Small intestine (tissue), 7 donors: ENCODE measurements at regions not wholly inside any gene's neighbourhood (a gene's known extent, or its start where the extent isn't known, plus 50 kb on each side); places are given as distances from the start of the nearest gene placed in this dataset.
A peak's percentile ranks its signal among the peaks of the same experiment; 100 is the strongest.

Experiments used
- DNase-seq, 2 donors: peaks; one replicate each; pipeline versions ENCODE4 v3.0.0 to v3.0.0-alpha.2; 2013
- FAIRE-seq: peaks from 2 replicates; lab custom pipeline; 2012; peaks lifted over from hg19 to GRCh38; lab: Jason Lieb, UNC
- H3K27ac ChIP-seq, 3 donors: one replicate each; pipeline ENCODE4 v1.5.1; 2013; ENCODE audit warnings: low read length in 2 of 3, mild to moderate bottlenecking in 2 of 3, control low read depth in 1 of 3, inconsistent platforms in 1 of 3, low read depth in 1 of 3, moderate library complexity in 1 of 3
- H3K27me3 ChIP-seq, 3 donors: one replicate each; pipeline ENCODE4 v1.6.1; 2013; ENCODE audit warnings: low read length in 3 of 3, inconsistent platforms in 1 of 3; ENCODE audit not compliant: control insufficient read depth in 3 of 3, insufficient read depth in 3 of 3
- H3K36me3 ChIP-seq, 3 donors: one replicate each; pipeline ENCODE4 v1.6.1; 2013; ENCODE audit warnings: low read length in 3 of 3, inconsistent platforms in 1 of 3, low read depth in 1 of 3, mild to moderate bottlenecking in 1 of 3, moderate library complexity in 1 of 3; ENCODE audit not compliant: control insufficient read depth in 3 of 3, insufficient read depth in 2 of 3
- H3K4me1 ChIP-seq, 3 donors: one replicate each; pipeline ENCODE4 v1.6.1; 2013; ENCODE audit warnings: low read length in 2 of 3, inconsistent platforms in 1 of 3, low read depth in 1 of 3, mild to moderate bottlenecking in 1 of 3, moderate library complexity in 1 of 3; ENCODE audit not compliant: control insufficient read depth in 3 of 3, insufficient read depth in 2 of 3
- H3K4me3 ChIP-seq, 3 donors: one replicate each; pipeline ENCODE4 v1.5.1; 2013; ENCODE audit warnings: low read length in 3 of 3, control low read depth in 1 of 3, inconsistent platforms in 1 of 3, low read depth in 1 of 3, mild to moderate bottlenecking in 1 of 3, moderate library complexity in 1 of 3
- H3K9me3 ChIP-seq, 2 donors: one replicate each; pipeline ENCODE4 v1.6.1; 2013; ENCODE audit warnings: low read depth in 1 of 2, low read length in 1 of 2; ENCODE audit not compliant: control insufficient read depth in 2 of 2, insufficient read depth in 1 of 2
- WGBS, 3 donors: extraction: QIAGEN DNeasy Blood & Tissue Kit; methylation state at CpG; one replicate each; pipeline ENCODE4 v1.1.7; 2013; 5-methylcytosine and 5-hydroxymethylcytosine counted together
- donor health status: healthy with polysubstance abuse.
- donor health status: control.
- donor health status: control.
- donor health status: Bipolar disorder and iron deficiency.
- donor health status: healthy.

DNA sequence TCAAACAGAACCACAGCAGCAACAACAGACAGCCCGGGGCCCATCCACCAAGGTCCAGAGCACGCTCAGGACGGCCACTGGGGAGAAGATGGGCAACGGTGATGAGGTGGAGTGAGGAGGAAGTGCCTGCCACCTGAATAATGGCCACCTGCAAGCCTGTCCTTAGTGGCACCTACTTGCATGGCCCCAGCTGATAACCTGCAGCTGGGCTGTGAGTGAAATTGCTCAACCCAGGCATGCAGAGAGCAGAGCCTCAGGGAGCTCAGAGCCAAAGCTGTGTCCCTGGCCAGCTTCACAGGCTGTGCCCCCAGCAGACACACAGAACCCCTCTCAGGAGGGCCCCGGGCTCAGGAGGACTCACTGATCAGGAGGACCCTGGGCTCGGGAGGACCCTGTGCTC lies 102.4 kb upstream of the ADRA2C start:
- no peak for FAIRE-seq
- Histone ChIP-seq H3K4me1 (no peaks in the 10 kb centered on the region), H3K4me3 (no peak overlapping the region), H3K9me3 (peaks cover 0 to 10% of the 10 kb centered on the region in 2 donors), H3K27me3 (peaks cover 0 to 3% (median 2%) of the 10 kb centered on the region in 3 donors), H3K27ac (no peak overlapping the region), H3K36me3 (no peaks in the 10 kb centered on the region)
- 49 to 75% (median 72%) methylated on average over 6 of the region's 6 CpGs for WGBS, 3 donors
- no peak for DNase-seq

DNA sequence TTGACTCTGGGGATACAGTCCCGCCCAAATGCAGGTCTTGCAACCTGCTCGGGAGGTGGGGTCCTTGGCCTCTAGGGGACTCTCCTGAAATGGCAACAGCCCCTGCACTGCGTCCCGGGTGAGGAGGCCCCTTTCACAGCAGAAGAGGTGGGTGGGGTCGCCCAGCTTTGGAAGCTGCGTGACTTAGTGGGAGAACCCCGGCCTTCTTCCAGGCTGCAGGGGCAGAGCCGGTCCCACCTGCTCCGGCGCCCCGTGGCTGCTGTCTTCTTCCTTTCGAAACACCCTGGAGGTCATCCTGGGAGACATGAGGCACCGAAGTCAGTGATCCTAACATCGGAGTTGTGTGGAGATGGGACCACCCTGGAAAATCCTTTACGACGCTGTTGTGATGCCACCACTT lies 103.7 kb upstream of the ADRA2C start:
- WGBS, 3 donors = 69 to 81% (median 72%) methylated on average over 16 of the region's 16 CpGs
- FAIRE-seq = no peak
- no peak for DNase-seq
- no peaks in the 10 kb centered on the region for H3K4me1 ChIP-seq
- peaks cover 2 to 3% (median 2%) of the 10 kb centered on the region in 3 donors for H3K27me3 ChIP-seq
- no peak overlapping the region for H3K27ac ChIP-seq
- peaks cover 0 to 10% of the 10 kb centered on the region in 2 donors for H3K9me3 ChIP-seq
- H3K4me3 ChIP-seq = no peak overlapping the region
- H3K36me3 ChIP-seq = no peaks in the 10 kb centered on the region

DNA sequence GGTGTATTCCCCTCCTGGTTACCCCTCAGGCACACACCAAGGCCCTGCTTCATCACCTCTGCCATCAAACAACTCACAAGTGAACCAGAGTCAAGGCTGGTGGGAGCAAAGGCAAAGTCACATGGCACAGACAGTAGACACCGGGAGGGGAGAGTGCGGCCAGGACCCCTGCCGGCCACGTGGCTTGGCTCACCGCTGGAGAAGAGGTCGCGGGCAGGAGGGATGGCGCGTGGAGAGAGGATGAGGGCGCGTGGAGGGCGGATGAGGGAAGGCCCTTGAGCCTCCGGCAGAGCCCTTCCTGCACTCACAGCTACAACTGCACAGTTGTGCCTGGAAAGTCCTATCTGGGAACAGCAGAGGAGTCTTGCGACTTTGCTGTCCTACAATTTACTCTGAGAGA lies 104.2 kb upstream of the ADRA2C start:
- peaks cover 2 to 4% (median 3%) of the 10 kb centered on the region in 3 donors for H3K27me3 ChIP-seq
- H3K4me3 ChIP-seq = no peak overlapping the region
- no peak overlapping the region for H3K27ac ChIP-seq
- DNase-seq (no peak), FAIRE-seq (no peak)
- peaks cover 0 to 7% of the 10 kb centered on the region in 2 donors for H3K9me3 ChIP-seq
- WGBS, 3 donors = 75 to 81% (median 77%) methylated on average over 14 of the region's 14 CpGs
- no peaks in the 10 kb centered on the region for H3K36me3 ChIP-seq
- no peaks in the 10 kb centered on the region for H3K4me1 ChIP-seq

DNA sequence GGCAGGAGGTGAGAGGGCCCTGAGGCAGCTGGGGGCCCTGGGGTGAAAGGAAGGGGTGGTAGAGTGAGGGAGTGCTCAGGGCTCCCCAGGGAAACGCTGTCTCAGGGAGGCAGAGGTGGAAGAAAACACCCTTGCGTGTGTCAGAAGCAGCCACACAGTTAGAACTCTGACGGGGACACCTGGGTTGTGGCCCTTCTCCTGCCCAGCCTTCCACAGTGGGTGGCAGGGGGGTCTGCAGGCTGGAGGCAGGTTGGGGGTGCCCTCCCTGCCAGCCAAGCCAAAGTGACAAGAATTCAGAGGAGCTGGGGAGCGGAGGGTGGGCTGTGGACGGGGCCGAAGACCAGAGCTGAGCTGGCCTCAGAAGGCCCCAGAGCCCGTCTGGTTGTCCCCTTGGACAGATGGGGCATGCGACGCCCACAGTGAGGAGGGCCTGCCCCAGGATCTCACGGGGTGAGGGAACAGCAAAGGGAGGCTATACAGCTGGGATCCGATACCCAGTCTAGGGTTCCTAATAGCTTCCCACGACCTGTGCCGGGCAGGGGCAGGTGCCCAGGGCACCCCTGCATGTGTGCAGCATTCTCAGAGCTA lies 105.2 kb upstream of the ADRA2C start:
- no peaks in the 10 kb centered on the region for H3K36me3 ChIP-seq
- no peaks in the 10 kb centered on the region for H3K4me1 ChIP-seq
- no peaks in the 10 kb centered on the region for H3K9me3 ChIP-seq
- FAIRE-seq (no peak), DNase-seq (no peak)
- peaks cover 2 to 4% (median 3%) of the 10 kb centered on the region in 3 donors for H3K27me3 ChIP-seq
- WGBS, 3 donors = 78 to 83% (median 79%) methylated on average over 13 of the region's 13 CpGs
- H3K4me3 ChIP-seq = no peak overlapping the region
- H3K27ac ChIP-seq = no peak overlapping the region

DNA sequence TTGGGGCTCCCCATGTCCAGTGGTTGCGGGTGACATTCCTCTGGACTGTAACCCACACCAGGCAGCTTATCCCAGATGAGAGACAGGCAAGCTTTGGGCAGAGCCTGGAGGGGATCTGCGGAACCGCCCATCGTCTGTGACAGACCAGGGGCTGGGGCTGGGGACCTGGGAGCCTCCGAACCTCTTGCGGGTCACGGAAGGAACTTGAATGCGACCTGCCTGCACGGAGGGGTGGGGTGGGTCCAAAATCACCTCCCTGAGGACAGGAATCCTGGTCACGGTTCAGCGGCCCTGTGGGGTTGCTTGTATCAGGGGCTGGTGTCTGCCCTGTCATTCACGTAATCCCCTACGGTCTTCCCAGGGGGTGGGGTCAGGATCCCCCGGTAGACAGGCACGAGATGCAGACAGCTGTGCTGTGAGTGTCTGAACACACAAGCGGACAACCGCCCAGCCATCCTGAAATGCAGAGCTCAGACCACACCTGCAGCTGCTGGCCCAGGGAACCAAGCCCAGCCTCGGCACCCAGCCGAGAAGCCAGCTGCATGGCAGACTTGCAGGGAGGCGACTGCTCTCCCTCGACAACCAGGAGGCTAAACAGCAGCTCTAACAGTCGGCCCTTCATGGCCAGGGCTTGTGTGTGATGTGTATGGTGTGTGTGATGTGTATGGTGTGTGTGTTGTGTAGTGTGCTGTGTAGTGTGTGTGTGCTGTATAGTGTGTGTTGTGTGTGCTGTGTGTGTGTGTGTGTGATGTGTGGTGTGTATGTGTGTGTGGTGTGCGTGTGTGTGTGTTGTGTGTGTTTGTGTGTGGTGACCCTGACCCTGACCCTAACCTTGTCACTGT lies 105.9 kb upstream of the ADRA2C start:
- FAIRE-seq (no peak), DNase-seq (peak in 1 of 2 donors; percentile 11)

DNA sequence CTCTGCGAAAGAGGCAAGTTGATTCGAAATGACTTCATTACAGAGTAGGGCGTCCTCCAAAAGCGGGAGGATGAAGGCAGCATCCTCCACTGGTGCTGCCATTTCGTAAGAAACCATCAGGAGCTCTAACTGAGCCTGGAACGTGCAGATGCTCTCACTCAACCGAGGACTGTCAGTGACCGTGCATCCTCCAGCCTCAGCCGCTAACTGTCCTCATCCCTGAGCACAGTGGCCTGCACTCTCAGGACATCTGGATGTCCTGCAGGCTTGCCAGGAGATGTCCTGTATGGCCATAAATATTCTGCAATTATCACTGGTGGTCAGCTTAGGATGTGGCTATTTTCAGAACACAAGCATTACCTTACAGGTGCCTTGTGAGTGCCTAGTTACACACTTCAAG lies 107.1 kb upstream of the ADRA2C start:
- Histone ChIP-seq H3K9me3 (no peaks in the 10 kb centered on the region), H3K27me3 (peaks cover 3 to 4% (median 4%) of the 10 kb centered on the region in 3 donors), H3K4me3 (no peak overlapping the region), H3K27ac (no peak overlapping the region), H3K4me1 (no peaks in the 10 kb centered on the region), H3K36me3 (no peaks in the 10 kb centered on the region)
- no peak for FAIRE-seq
- 69 to 76% (median 74%) methylated on average over 9 of the region's 9 CpGs for WGBS, 3 donors
- no peak for DNase-seq

More for the DNA sequence above, 105.9 kb upstream of the ADRA2C start:
- no peaks in the 10 kb centered on the region for H3K4me1 ChIP-seq
- no peak overlapping the region for H3K27ac ChIP-seq
- peaks cover 3 to 4% (median 4%) of the 10 kb centered on the region in 3 donors for H3K27me3 ChIP-seq
- H3K36me3 ChIP-seq = no peaks in the 10 kb centered on the region
- no peaks in the 10 kb centered on the region for H3K9me3 ChIP-seq
- 39 to 52% (median 41%) methylated on average over 23 of the region's 23 CpGs for whole genome bisulfite sequencing, 3 donors
- no peak overlapping the region for H3K4me3 ChIP-seq

DNA sequence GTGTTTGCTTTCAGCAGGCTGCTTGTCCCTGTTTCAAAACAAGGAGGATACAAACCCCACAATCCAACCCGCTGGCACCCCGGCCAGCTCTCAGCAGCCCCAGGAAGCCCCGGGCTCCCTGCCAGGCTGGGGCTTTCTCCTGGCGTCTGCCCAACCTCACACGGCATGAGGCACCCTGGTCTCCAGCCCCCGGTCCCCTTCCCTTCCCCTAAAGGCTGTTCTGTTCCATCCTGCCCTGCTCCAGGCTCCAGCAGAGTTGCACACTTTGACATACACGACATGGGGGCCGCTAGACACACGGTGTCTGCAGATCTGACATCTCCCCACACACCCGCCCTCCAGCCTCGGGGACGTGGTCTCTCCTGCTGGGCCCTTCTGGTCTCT lies 107.7 kb upstream of the ADRA2C start:
- DNase-seq (no peak), FAIRE-seq (no peak)
- no peak overlapping the region for H3K4me3 ChIP-seq
- H3K4me1 ChIP-seq = no peaks in the 10 kb centered on the region
- no peaks in the 10 kb centered on the region for H3K9me3 ChIP-seq
- H3K27me3 ChIP-seq = peaks cover 3 to 4% (median 4%) of the 10 kb centered on the region in 3 donors
- WGBS, 3 donors = 44 to 55% (median 53%) methylated on average over 12 of the region's 12 CpGs
- no peaks in the 10 kb centered on the region for H3K36me3 ChIP-seq
- no peak overlapping the region for H3K27ac ChIP-seq

DNA sequence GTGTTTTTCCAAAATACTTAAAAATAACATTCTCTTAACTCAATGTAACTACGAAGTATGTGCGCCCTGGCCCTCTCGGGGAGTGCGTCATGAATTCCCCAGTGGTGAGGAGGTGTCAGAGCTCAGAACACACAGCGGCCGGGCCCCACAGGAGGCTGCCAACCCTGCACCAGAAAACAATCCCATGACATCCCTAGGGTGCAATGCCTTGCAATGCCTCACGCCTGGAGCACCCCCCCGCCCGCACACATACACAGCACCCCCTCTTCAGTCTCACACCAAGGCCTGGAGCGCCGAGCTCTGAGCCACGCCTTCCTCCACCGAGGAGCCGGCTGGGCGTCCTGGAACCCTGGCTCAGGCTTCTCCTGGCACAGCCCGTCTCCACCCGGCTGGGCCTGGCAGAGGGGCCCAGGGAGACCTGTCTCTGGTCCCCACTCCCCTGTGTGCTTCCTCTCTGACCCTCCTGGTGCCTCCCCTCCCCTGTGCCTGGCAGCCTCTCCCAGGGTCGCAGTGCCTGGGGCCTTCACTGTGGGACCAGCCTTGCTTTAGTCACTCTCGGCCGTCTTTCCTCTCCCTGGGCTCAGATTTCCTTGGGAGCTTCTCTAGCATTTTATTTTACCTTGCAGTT lies 108.2 kb upstream of the ADRA2C start:
- H3K36me3 ChIP-seq = no peaks in the 10 kb centered on the region
- no peaks in the 10 kb centered on the region for H3K9me3 ChIP-seq
- no peak overlapping the region for H3K27ac ChIP-seq
- H3K4me3 ChIP-seq = no peak overlapping the region
- H3K27me3 ChIP-seq = peaks cover 3 to 4% (median 4%) of the 10 kb centered on the region in 3 donors
- 45 to 56% (median 49%) methylated on average over 20 of the region's 20 CpGs for WGBS, 3 donors
- FAIRE-seq = no peak
- no peak for DNase-seq
- no peaks in the 10 kb centered on the region for H3K4me1 ChIP-seq
